ENCODE measurements at regions not wholly inside any gene's neighbourhood (a gene's known extent, or its start where the extent isn't known, plus 50 kb on each side); places are given as distances from the start of the nearest gene placed in this dataset.
"Not testable (repeated sequence)": the region's sequence is repeated elsewhere in the genome, so short reads cannot be mapped to it uniquely, and the experiment has no call there.

DNA sequence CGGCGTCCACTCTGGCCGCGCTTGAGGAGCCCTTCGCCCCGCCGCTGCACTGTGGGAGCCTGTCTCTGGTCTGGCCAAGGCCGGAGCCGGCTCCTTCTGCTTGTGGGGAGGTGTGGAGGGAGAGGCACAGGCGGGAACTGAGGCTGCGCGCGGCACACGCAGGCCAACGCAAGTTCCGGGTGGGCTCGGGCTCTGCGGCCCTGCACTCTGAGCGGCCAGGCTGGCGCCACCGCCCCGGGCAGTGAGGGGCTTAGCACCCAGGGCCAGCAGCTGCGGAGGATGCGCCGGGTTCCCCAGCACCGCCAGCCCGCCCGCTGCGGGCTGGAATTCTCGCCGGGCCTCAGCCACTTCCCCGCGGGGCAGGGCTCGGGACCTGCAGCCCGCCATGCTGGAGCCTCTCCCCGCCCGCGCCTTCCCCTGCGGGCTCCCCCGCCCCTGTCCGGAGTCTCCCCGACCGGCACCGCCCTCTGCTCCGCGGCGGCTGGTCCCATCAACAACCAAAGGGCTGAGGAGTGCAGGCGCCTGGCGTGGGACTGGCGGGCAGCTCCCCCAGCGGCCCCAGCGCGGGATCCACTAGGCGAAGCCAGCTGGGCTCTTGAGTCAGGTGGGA, 921.2 kb upstream of the FOXG1 start:
- DNase-seq, result no peak

- no peak for DNase-seq
Measured at GRCh38 chr14:27845902-27846301, 920.7 kb upstream of the FOXG1 start.

- not testable (repeated sequence) for DNase-seq
Measured at GRCh38 chr14:27847480-27847879, 919.1 kb upstream of the FOXG1 start.

DNA sequence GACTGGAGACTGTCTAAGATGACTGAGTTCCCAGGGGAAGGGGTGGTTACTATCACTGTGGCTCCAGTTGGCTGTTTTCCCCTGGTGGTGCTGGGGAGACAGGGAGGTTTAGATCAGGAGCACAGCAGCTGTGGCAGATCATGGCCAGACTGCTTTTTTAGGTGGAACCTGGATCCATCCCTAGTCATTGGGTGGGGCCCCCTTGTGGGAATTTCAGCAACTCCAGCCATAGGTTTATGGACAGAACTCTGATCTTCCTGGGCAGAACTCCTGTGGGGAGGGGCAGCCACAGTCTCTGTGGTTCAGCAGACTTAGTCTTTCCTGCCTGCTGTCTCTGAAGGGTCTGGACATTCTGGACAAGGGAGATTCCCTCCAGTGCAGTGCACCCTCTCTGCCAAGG, 917.4 kb upstream of the FOXG1 start:
- not testable (repeated sequence) for DNase-seq

DNA sequence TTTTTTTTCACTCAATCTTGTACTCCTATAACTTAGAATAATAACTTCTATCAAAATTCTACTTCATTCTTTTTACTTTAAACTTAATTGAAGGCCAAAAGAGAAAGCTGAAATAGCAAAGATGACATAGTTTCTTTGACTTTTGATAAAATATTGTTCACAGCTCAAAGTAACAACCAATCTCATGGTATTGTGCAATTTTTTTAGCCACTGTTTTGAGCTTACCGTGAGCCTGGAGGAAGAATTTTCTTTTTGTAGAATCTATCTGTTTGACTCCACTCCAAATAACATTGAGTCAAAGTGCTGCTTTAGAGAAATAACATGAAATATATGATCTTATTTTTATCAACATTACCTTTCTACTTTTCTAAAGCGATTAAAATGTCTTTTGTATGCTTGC, 903.9 kb upstream of the FOXG1 start:
- DNase-seq, result no peak

- DNase-seq, result no peak
Measured at GRCh38 chr14:27863166-27863565, 903.4 kb upstream of the FOXG1 start.

DNA sequence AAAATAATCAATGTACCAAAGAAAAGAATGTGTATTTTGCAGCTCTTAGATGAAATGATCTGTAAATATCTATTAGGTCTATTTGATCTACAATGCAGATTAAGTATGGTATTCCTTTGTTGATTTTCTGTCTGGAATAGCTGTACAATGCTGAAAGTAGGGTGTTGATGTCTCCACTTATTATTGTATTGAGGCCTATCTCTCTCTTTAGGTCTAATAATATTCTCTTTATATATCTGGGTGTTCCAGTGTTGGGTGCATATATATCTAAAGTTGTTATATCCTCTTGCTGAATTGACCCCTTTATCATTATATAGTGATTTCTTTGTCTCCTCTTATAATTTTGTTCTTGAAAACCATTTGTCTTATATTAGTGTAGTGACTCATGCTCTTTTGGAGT, 885.5 kb upstream of the FOXG1 start:
- DNase-seq, result no peak

- no peak for DNase-seq
Measured at GRCh38 chr14:27881646-27882045, 884.9 kb upstream of the FOXG1 start.

DNA sequence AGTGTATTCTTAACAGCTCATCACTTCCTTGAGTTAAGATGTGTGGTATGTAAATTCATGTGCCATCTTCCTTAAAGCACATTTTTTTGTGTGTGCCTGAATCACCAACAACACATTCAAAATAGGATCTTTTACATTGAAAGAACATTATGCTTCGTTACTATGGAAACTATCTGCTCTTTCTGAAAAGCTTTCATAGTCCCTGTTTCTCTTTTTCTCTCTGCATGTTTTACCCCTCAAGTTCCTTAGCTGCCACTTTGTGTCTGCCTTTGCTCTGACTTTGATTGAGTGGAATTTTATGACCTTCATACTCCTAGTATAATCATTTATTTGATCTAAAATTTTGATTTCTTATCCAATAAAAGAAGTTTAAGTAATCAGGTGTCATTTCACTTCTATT, 880.3 kb upstream of the FOXG1 start:
- no peak for DNase-seq

DNA sequence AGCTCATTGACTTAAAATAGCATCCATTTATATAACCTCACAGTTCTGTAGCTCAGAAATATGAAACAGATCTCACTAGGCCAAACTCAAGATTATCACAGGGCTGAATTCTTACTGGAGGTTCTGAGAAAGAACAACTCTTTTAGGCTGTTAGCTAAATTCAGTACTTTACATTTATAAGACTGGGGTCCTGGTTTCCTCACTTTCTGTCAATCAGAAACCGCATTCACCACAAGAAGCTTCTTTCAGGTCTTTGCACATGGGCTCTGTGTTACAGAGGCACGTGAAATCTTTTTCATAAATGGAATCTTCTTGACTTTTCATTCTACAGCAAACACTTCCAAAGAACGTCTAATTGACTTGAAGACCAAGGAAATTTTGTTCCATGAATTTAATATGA, 876.3 kb upstream of the FOXG1 start:
- no peak for DNase-seq

DNA sequence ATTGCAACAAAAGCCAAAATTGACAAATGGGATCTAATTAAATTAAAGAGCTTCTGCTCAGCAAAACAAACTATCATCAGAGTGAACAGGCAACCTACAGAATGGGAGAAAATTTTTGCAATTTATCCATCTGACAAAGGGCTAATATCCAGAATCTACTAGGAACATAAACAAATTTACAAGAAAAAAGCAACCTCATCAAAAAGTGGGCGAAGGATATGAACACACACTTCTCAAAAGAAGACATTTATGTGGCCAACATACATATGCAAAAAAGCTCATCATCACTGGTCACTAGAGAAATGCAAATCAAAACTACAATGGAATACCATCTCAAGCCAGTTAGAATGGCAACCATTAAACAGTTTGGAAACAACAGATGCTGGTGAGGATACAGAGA, 858.1 kb upstream of the FOXG1 start:
- DNase-seq, result not testable (repeated sequence)

DNA sequence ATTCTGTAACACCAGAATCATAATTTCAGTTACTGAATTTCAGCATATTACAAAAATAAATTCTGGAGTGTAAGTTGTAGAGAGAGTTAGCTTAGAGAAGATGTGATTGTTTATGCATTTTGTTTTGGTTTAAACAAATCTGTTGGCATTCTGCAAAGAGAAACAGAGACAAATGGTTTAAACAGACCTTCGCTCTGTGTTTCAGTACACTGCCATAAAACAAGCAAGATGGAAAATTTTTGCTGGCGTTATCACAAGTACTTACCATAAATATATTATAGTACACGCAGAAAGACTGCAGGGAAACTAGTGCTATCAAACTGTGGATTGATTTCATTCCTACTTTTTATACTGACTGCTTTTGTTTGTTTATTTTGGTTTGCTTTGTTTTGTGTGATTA, 850.3 kb upstream of the FOXG1 start:
- no peak for DNase-seq

DNA sequence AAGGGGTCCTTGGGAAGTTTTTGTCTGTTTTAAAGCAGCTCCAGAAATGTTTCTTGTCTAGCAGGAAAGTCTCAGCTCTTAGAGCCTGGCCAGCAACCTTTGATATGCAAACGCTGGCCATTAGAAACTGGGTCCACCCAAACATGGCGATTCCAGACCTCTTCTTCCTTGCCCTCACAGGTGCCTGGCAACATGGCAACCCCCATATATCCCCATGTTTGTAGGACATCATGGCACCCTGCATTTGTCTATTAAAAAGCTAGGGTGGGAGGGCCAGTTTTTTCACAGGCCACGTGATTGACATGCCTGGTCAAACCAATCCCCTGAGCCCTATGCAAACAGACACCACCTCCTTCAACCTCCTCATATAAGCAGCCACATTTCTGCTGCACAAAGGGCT, 848.7 kb upstream of the FOXG1 start:
- DNase-seq, result no peak

- DNase-seq, result no peak
Measured at GRCh38 chr14:27927519-27927918, 839.1 kb upstream of the FOXG1 start.

- DNase-seq, result no peak
Measured at GRCh38 chr14:27929797-27930347, 836.7 kb upstream of the FOXG1 start.

DNA sequence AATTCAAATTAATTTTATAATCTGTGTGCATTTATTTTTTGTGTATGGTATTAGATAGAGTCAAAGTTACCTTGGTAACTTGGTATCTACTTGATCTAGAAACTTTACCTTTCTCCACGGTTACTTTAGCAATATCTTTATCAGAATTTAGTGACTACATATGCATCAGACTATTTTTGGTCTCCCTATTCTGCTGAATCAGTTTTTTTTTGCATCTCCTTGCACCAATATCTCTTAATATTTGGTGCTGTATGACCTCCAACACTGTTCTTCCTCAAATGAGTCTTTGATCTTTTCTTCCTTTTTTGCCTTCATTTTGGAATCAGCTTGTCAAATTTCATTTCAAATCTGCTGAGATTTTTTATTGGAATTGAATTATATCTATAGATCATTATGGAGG, 828.2 kb upstream of the FOXG1 start:
- no peak for DNase-seq

GRCh38 chr14:27945512-27945911, 821.1 kb upstream of the FOXG1 start:
- DNase-seq, result no peak

- no peak for DNase-seq
Measured at GRCh38 chr14:27958757-27959156, 807.8 kb upstream of the FOXG1 start.

DNA sequence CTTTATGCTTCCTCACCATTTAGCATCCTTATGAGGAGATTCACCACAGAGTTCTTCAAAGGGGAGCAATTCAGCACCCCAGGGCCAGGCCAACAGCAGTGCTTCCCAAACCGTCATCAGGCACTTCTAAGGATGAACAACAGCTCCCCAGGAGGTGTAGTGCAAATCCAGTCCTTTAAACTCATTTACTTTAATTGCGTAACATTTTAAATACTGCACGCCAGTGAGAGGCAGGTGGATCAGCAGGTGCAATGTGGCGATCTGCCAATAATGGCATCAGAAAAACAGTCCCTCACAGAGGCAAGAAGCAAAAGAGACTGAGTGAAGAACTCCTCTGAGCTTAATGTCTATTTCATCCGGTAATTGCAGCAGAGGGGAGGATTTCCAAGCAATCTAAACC, 770.9 kb upstream of the FOXG1 start:
- peak; percentile 98 for DNase-seq

- DNase-seq, result no peak
Measured at GRCh38 chr14:28001002-28001401, 765.6 kb upstream of the FOXG1 start.

GRCh38 chr14:28012629-28013415, 753.8 kb upstream of the FOXG1 start:
- no peak for DNase-seq

DNA sequence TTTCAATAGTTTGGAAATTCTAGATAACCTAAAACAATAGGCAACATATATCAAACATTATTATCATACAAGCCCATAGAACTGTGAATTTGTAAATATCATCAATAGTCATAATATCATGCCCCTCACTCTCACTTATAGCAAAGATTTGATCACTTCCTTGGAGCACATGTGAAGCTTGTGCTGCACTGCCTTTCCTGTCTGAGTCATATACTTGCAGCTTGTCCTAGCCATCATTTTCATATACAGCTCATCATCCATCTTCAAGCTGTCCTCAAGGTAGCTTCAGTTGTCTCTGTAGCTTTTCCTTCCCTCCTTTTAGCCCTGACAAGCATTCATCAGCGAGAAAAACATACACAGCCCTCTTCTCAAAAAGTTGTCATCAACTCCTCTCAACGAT, 746.5 kb upstream of the FOXG1 start:
- no peak for DNase-seq

DNA sequence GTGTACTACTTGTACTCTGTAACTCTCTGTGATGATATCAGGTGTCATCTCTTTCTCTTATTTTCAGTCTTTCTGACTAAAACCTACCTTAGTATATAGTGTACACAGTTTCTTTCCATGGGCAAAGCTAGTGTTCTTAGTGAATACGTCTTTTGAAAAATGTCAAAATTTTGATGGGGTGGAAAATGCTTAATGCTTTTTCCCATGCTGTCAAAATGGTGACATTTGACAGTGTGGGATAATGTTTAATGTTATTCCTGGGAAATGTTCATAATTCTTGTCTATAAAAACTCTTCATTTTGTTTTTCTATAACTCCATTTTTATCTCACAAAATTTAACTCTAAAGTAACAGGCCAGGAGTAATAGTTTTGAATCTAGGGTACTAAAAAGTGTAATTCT, 742.7 kb upstream of the FOXG1 start:
- DNase-seq, result no peak

GRCh38 chr14:28052251-28052650, 714.3 kb upstream of the FOXG1 start:
- DNase-seq, result no peak

GRCh38 chr14:28055008-28055407, 711.6 kb upstream of the FOXG1 start:
- DNase-seq, result no peak

Measured in NCI-H345 (cell line).